NCI-H748 (cell line): ENCODE measurements at regions not wholly inside any gene's neighbourhood (a gene's known extent, or its start where the extent isn't known, plus 50 kb on each side); places are given as distances from the start of the nearest gene placed in this dataset.
"Not testable (repeated sequence)": the region's sequence is repeated elsewhere in the genome, so short reads cannot be mapped to it uniquely, and the experiment has no call there.

Source experiments
- DNase-seq: peaks from one replicate; lab custom pipeline; 2025; ENCODE audit not compliant: unreplicated experiment; lab: John Stamatoyannopoulos, UW

- no peak for DNase-seq
Observed at GRCh38 chr4:79850626-79851025, 222.4 kb downstream of the ANTXR2 start.

- peak; percentile 25 for DNase-seq
Observed at GRCh38 chr4:79848329-79848728, 224.7 kb downstream of the ANTXR2 start.

DNA sequence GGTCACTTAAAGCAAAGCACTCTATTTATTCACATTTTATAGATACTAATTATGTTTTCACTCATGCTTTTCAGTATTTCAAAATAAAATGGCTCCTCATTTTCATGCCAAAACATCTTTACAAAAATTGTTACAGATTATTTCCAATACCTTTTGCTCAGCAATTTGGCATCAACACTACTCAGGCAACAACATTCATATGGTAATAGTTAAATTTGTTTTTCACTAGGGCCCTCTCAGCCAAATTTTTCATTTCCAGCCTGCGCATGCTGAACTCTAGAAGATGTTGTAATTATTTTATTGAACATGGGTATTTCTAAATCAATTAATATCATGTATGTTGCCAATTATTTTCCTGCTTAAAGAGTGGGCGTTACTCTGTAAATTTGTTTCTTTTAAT is 225.6 kb downstream of the ANTXR2 start:
- no peak for DNase-seq

DNA sequence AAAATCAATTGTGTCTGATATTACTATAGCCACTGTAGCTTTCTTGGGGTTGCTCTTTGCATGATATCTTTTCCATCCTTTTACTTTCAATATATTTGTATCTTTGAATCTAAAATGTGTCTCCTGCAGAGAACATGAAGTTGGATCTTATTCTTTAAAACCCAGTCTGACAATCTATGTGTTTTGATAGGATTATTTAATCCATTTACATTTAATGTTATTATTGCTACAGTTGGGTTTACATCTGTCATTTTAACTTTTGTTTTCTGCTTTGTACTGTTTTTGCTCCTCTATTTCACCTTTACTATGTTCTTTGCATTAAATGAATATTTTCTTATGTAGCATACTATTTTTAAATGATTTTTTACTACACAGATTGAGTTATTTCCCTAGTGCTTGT is 230.9 kb downstream of the ANTXR2 start:
- no peak for DNase-seq

GRCh38 chr4:79833857-79834256 is 239.2 kb downstream of the ANTXR2 start:
- no peak for DNase-seq

DNA sequence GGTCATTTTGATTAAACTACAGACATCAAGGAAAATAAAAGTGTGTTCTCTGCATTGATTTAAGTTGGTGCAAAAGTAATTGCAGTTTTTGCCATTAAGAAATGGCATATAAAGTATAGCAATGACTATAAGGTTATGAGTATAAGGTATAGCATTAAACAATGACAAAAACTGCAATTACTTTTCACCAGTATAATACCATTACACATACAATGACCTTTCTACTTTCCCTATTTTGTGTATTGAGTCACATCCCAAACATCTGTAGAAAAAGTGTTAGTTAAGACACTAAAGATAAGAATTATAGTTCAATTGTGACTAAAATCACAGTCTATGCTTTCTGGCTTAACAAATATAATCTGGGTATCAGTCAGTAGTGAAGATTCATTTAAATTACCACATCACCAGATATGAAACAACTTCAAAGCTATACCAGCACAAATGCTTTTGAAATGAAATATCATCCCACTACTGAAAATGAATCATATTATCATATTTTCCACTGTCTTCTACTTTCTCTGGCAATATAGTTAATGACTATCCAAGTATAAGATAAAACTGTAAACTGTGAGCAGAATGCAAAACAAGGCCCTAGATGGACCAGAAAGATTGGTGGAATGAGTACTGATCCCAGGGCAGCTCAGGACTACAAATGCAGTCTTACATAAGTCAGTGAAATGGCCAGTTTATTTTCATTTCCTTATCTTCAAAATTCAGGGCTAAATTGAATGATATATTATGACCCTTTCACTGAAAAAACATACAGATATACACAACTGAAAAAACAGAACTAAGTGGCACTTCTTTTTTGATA is 241.1 kb downstream of the ANTXR2 start:
- DNase-seq, result no peak

DNA sequence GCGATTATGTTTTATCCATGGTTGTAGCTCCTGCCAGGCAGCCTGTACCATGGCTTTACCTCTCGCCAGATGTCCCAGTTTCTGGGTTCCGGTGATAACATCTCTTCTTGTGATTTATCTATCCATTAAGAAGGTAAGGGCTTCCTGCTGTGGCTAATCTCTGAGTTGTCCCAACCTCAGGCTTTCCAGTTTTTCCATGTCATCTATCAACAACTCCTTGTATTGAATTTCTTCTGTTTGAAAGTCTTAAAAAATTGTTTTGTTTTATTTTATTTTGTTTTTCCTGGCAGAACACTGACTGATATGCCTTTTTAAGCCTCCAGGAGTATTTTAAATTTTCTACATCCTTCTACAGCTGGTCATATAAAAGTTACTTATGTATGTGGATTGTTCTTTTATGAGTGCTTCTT is 241.9 kb downstream of the ANTXR2 start:
- no peak for DNase-seq

DNA sequence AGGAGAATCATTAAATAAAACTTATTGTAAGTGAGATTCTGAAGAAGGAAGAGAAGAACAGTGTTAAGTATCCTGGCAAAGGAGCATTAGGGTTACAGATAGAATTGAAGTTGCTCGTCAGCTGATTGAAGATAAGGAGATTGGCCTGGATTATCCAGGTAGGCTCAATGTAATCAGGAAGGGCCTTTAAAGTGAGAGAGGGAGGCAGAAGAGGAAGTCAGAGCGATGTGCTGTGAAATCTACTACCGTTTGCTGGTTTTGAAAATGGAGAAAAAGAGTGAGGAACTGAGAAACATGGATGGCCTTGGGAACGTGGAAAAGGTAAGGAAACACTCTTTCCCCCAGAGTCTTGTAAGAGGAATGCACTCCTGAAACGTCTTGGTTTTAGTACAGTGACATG is 245.7 kb downstream of the ANTXR2 start:
- no peak for DNase-seq

DNA sequence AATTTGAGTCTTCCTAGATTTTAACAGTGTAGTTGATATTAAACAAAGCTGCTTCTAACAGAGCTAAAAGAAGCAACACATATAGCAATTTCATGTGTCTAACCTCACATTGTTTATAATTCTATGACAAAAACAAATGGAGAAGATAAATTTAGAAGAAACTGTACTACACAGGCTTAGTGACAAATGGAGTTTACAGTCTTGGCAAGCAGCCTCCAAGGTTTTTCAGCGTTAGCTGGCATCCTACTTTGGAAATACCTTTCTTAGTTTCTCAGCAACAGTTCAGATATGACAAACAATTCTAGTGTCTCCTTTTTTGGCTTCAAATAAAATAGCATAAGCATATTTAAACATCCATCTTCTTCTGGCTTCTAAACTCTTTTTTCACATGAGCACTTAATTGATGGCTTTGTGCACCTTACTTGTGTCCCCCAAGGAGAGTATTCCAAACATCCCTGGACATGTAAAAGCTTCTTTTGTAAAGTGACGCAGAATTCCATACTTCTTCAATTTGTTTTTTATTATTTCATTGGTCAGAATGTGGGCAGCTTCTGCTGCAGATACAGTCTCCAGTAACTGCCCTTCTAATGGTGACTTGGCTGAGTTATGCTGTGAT is 249.8 kb downstream of the ANTXR2 start:
- DNase-seq, result no peak

DNA sequence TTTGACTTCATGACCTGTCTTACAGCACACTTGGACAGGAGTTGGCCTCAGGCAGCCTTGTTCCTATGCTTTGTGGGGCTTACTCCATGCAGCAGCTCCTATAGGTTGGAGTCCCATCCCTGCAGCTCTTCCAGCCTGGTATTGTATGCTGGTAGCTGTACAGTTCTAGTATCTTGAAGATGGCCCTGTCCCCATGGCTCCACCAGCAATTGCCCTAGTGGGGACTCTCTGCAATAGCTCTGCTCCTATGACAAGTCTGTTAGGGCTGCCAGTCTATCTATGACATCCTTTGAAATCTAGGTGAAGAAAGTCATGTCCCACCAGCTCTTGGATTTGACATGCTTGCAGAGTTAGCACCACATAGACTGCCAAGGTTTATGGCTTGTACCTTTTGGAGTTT is 252.6 kb downstream of the ANTXR2 start:
- DNase-seq, result no peak

DNA sequence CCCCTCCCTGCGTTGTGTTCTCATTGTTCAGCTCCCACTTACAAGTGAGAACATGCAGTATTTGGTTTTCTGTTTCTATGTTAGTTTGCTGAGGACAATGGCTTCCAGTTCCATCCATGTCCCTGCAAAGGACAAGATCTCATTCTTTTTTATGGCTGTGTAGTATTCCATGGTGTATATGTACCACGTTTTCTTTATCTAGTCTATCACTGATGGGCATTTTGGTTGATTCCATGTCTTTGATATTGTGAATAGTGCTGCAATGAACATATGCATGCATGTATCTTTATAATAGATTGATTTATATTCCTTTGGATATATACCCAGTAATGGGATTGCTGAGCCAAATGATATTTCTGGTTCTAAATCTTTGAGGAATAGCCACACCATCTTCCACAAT is 265.1 kb downstream of the ANTXR2 start:
- not testable (repeated sequence) for DNase-seq

GRCh38 chr4:79798047-79798446 is 275.0 kb downstream of the ANTXR2 start:
- no peak for DNase-seq

- no peak for DNase-seq
Observed at GRCh38 chr4:79796948-79797347, 276.1 kb downstream of the ANTXR2 start.

DNA sequence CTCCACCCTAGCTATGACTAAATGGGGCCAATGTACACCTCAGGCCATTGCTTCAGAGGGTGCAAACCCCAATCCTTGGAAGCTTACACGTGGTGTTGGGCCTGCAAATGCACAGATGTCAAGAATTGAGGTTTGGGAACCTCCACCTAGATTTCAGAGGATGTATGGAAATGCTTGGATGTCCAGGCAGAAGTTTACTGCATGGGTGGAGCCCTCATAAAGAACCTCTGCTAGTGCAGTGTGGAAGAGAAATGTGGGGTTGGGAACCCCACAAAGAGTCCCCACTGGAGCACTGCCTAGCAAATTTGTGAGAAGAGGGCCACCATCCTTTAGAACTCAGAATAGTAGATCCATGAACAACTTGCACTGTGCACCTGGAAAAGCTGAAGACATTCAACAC is 284.1 kb downstream of the ANTXR2 start:
- DNase-seq, result no peak

DNA sequence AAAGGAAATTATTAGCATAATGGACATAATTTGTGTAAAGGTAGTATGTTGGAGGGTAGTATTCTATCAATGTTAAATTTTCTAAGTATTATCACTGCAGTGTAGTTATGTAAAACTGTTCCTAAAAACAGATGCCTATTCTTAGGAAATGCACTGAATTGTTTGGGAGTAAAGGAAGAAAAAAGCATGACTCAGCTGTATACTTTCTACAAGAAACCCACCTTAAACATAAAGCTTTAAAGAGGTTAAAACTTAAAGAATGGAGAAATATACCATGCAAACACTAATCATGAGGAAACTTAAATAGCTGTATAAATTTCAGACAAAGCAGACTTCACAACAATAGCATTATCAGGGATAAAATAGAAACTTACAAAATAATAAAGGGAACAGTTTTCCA is 292.9 kb downstream of the ANTXR2 start:
- no peak for DNase-seq

GRCh38 chr4:79772510-79772909 is 300.5 kb downstream of the ANTXR2 start:
- DNase-seq, result no peak

DNA sequence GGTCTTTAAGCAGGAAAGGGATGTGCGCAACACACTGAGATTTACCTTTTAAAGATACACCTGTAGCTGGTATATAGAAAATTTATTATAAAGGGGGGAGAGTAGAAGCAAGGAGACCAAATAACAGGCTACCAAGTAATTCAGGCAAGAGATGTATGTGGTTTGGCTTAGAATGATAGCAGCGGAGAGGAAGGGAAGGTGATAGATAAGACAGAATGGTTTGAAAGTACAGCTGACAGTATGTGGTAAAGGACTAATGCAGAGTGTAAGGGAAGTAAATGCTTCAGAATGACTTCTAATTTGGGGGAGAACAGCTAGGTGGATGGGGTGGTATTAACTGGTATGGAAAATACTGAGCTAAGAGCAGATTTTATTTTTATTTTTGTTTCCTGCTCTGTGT is 308.9 kb downstream of the ANTXR2 start:
- DNase-seq, result no peak

- no peak for DNase-seq
Observed at GRCh38 chr4:79763486-79764075, 309.4 kb downstream of the ANTXR2 start.

- DNase-seq, result no peak
Observed at GRCh38 chr4:79759793-79760192, 313.2 kb downstream of the ANTXR2 start.

DNA sequence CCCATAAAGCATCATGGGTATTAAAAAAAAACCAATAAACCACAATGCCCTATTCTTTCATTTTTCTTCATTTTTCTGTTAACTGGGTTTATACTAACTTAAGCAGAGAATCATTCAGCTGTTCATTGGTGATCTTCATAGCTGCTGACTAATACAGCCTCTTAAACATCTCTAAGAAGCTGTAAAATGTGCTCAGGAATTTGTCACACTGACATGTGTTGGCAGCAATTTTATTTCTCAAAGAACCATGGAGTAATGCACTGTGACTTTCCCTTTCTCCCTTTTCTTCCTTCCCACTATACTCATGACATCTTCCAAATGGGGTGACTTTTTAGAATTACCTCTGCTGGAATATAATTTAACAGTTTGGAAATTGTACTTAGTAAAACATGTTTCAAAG is 315.4 kb downstream of the ANTXR2 start:
- DNase-seq, result no peak

- DNase-seq, result peak; percentile 79
Observed at GRCh38 chr4:79756140-79756895, 316.7 kb downstream of the ANTXR2 start.

DNA sequence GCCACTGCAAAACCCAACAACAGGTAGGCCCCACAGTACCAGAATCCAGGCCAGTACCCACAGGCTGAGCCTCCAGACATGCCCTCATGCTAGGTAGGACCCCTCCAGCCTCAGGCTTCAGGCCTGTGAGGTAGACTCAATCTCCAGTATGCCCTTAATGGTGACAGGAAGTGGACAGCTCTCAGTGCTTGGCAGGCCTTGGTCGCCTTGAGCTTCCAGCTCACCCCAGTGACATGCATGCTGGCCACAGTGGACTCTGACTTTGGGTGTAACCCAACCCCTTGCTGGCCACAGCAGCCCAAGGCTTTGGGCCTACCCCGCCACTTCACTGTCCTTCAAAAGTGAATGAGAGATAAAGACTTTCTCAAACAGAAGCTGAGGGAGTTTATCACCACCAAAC is 324.2 kb downstream of the ANTXR2 start:
- DNase-seq, result no peak
